Activated naive CD4-positive, alpha-beta T cell treated with anti-CD3 and anti-CD28 coated beads, Interleukin-2, amount 10 ng/mL, durations not matched to agents 7 days and 5 days (primary cell): ENCODE measurements at regions not wholly inside any gene's neighbourhood (a gene's known extent, or its start where the extent isn't known, plus 50 kb on each side); places are given as distances from the start of the nearest gene placed in this dataset.
"Not testable (repeated sequence)": the region's sequence is repeated elsewhere in the genome, so short reads cannot be mapped to it uniquely, and the experiment has no call there.

Experiments
- CTCF ChIA-PET: fragments of 350-600 bp; sonication (Branson Sonifier 250); formaldehyde crosslinking; loops from one replicate; lab custom pipeline; 2021; ENCODE audit warnings: antibody characterized with exemption; lab: Charles Lee
- DNase-seq: peaks from one replicate; pipeline ENCODE4 v3.0.0-alpha.2; 2020
- H3K27ac Mint-ChIP-seq: one replicate; pipeline ENCODE4 v1.8.0; 2021; ENCODE audit warnings: mild to moderate bottlenecking, moderate library complexity, mixed read lengths
- H3K27me3 Mint-ChIP-seq: one replicate; pipeline ENCODE4 v1.8.0; 2021; ENCODE audit warnings: mild to moderate bottlenecking, mixed read lengths
- H3K36me3 Mint-ChIP-seq: one replicate; pipeline ENCODE4 v1.8.0; 2021; ENCODE audit warnings: mixed read lengths
- H3K4me1 Mint-ChIP-seq: one replicate; pipeline ENCODE4 v1.8.0; 2021; ENCODE audit warnings: mixed read lengths
- H3K4me3 Mint-ChIP-seq: one replicate; pipeline ENCODE4 v1.8.0; 2021; ENCODE audit warnings: mild to moderate bottlenecking, moderate library complexity, mixed read lengths
- H3K9me3 Mint-ChIP-seq: one replicate; pipeline ENCODE4 v1.8.0; 2021; ENCODE audit warnings: mixed read lengths

DNA sequence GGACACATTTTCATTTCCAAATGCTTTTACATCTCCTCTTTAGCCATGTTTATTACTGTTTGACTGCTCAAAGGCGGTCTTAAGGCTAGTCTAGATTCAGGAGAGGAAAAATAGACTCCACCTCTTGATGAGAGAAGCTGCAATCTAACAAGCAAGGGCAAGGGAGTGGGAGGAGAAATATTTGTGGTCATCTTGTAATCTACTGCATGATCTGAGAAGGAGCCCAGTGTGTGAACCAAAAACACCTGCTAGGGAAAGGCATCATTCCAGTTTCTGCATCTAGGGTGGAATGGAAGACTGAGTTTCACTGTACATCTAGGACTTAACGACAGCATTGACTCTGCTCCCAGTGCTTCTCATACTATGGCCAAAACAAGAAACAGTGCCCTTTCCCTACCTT is 232.2 kb upstream of the HS3ST3A1 start:
- CTCF ChIA-PET: no interaction called here
- Mint-ChIP-seq H3K4me1 (no peaks in the 10 kb centered on the region), H3K36me3 (no peaks in the 10 kb centered on the region), H3K27me3 (no peaks in the 10 kb centered on the region), H3K4me3 (no peak overlapping the region), H3K27ac (no peak overlapping the region), H3K9me3 (no peaks in the 10 kb centered on the region)
- no peak for DNase-seq

DNA sequence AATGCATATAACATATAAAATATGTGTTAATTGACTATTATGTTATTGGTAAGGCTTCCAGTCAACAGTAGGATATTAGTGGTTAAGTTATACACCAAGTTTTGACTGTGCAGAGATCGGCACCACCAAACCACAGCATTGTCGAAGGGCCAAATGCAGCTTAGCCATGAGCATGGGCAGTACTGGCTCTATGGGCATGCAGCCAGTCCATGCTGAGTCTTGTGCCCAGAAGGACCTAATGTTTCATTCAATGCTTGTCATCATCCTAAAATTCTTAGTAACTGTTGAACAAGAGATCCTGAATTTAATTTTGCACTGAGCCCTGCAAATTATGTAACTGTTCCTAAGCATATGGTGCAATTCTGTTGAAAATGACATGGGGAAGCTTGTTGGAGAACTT is 233.4 kb upstream of the HS3ST3A1 start:
- no peak for DNase-seq
- Mint-ChIP-seq H3K4me3 (no peak overlapping the region), H3K27me3 (no peaks in the 10 kb centered on the region), H3K27ac (no peak overlapping the region), H3K36me3 (no peaks in the 10 kb centered on the region), H3K9me3 (no peaks in the 10 kb centered on the region), H3K4me1 (no peaks in the 10 kb centered on the region)
- CTCF ChIA-PET: no interaction called here

DNA sequence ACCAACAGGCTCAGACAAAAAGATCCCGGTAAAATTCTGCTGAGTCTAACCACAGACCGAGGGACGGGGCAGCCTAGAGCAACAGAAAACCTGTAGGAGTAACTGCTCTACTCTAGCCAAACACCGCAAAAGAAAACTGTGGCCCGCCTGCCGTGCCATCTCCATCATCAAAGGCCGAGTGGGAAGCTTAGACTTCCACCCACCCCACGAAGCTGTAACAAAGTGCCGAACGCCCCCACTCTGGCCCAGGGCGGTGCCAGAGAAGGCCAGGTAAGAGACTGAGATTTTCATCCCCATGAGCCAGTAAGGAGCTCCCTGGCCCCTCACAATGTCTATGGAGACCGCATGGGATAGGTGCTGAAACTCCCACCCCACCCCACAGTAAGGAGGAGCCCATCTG is 231.9 kb upstream of the COX10 start:
- Mint-ChIP-seq H3K9me3 (no peaks in the 10 kb centered on the region), H3K27ac (no peak overlapping the region), H3K4me1 (no peaks in the 10 kb centered on the region), H3K36me3 (no peaks in the 10 kb centered on the region), H3K4me3 (no peak overlapping the region), H3K27me3 (no peaks in the 10 kb centered on the region)
- CTCF ChIA-PET: no interaction called here
- DNase-seq: no peak

DNA sequence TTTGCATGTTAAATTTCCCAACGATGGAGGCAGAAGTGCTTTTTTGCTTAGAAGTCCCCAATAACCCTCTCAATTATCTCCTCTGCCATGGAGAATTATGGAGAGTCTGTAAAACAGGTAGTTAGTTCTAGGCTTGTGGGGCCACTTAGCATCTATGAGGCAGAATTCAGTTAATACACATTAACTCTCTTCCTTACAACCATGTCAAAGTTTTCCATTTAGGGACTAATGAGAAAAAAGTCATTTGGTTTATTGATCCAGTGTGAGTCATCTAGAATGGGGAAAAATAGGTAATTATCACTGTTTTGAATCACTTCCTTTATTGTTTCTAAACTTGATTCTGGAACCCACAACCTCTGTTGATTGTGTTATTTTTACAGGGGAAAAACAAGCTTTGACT is 229.1 kb upstream of the COX10 start:
- CTCF ChIA-PET: no interaction called here
- no peak overlapping the region for H3K27ac Mint-ChIP-seq
- H3K9me3 Mint-ChIP-seq: no peaks in the 10 kb centered on the region
- H3K4me1 Mint-ChIP-seq: no peaks in the 10 kb centered on the region
- H3K4me3 Mint-ChIP-seq: no peak overlapping the region
- no peaks in the 10 kb centered on the region for H3K27me3 Mint-ChIP-seq
- DNase-seq: no peak
- no peaks in the 10 kb centered on the region for H3K36me3 Mint-ChIP-seq

DNA sequence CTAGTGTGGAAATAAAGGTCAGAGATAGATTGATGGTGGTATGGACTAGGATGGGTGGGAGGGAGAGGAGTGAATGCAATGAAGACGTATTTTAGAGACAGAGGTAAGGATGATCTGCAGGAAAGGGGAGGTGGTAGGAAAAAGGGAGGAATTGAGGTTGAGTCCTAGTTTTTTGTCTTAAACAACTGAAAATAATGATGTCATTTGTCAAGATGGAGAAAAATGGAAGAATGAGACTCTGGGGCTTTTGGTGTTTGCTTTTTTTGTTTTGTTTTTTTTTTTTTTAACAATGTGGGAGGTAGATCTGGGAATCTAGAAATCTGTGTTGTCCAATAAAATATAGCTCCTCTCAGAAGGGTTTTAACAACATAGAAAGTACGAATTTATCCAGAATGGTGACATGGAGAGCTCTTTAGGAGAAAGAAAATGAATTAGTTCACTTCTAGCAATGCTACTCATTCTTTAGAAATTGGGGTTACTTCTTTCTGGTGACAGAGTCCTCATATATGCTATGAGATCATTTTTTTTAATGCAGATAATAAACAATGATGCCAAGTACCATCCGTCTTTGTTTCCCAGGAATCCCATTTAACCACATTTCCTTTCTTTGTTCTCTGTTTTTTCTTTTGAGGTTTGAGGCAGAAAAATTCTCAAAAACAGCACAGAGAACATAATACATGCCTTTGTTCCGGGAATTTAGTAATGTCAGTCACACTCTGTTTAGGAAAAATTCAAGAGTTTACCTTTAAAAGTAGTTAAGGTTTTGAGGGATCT is 225.3 kb upstream of the COX10 start:
- Mint-ChIP-seq H3K9me3 (no peaks in the 10 kb centered on the region), H3K27ac (no peak overlapping the region), H3K27me3 (no peaks in the 10 kb centered on the region), H3K36me3 (no peaks in the 10 kb centered on the region), H3K4me3 (no peak overlapping the region), H3K4me1 (no peaks in the 10 kb centered on the region)
- CTCF ChIA-PET: no interaction called here
- DNase-seq: no peak

DNA sequence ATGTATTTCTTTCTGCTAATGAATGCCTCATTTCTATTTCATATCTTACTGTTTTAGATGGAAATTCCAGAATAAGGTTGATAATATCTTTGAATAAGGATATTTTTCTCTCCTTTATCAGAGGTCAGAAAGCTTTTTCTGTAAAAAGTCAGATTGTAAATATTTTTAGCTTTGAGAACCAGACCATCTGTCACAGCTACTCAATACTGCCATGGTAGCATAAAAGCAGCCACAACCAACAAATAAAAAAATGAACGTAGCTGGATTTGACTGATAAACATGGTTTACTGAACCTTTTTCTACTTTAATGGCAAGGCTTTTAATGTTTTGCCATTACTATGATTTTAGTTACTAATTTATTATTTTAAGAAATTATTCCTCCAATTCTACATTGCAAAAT is 217.4 kb upstream of the COX10 start:
- CTCF ChIA-PET: no interaction called here
- Mint-ChIP-seq H3K27me3 (no peaks in the 10 kb centered on the region), H3K27ac (no peak overlapping the region), H3K4me3 (no peak overlapping the region), H3K4me1 (no peaks in the 10 kb centered on the region), H3K36me3 (peaks cover 3% of the 10 kb centered on the region), H3K9me3 (peaks cover 6% of the 10 kb centered on the region)
- DNase-seq: no peak

DNA sequence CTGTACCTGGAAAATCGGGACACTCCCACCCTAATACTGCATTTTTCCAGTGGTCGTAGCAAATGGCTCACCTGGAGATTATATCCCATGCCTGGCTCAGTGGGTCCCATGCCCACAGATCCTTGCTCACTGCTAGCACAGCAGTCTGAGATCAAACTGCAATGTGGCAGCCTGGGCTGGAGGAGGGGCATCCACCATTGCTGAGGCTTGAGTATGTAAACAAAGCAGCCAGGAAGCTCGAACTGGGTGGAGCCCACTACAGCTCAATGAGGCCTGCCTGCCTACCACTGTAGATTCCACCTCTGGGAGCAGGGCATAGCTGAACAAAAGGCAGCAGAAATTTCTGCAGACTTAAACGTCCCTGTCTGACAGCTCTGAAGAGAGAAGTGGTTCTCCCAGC is 213.6 kb upstream of the COX10 start:
- H3K4me3 Mint-ChIP-seq, DNase-seq: not testable (repeated sequence)
- peaks cover 18% of the 10 kb centered on the region for H3K9me3 Mint-ChIP-seq

DNA sequence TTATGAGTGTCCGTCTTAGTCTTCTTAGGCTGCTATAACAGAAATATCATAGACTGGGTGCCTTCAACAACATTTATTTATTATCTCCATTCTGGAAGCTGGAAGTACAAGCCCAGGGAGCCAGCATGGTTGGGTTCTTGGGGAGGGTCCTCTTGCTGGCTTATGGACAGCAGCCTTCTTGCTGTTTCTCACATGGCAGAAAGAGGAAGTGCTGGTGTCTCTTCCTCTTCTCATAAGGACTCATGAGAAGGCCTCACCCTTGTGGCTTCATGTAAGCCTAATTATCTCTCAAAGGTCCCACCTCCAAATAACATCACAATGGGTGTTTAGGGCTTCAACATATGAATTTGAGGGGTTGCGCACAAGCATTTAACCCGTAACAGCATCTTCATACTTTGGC is 207.0 kb upstream of the COX10 start:
- H3K4me3 Mint-ChIP-seq: no peak overlapping the region
- peaks cover 14% of the 10 kb centered on the region for H3K9me3 Mint-ChIP-seq
- CTCF ChIA-PET: no interaction called here
- DNase-seq: no peak
- H3K4me1 Mint-ChIP-seq: no peaks in the 10 kb centered on the region
- H3K27me3 Mint-ChIP-seq: no peaks in the 10 kb centered on the region
- no peaks in the 10 kb centered on the region for H3K36me3 Mint-ChIP-seq
- H3K27ac Mint-ChIP-seq: no peak overlapping the region

More for the DNA sequence above, 213.6 kb upstream of the COX10 start:
- H3K36me3 Mint-ChIP-seq, H3K27me3 Mint-ChIP-seq, H3K4me1 Mint-ChIP-seq, CTCF ChIA-PET, H3K27ac Mint-ChIP-seq: not testable (repeated sequence)

DNA sequence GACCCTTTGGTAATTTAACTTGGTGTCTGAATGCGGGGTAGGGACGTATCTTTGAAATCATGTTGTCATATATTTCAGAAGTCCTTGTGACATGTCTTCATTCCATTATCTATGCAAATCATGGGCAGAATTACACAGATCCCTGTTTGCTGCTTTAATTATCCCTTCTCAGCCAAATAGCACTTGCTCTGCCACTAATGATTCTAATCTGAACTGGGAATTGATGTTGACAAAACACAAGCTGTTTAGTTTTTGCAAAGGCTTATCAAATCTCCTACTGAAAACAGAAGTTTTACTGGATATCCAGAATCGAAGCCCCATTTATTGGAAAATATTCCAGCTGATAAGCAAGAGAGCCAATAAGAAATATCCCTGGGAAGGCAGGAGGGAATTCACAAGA is 205.9 kb upstream of the COX10 start:
- CTCF ChIA-PET: no interaction called here
- DNase-seq: no peak
- H3K4me1 Mint-ChIP-seq: no peaks in the 10 kb centered on the region
- H3K27ac Mint-ChIP-seq: no peak overlapping the region
- no peaks in the 10 kb centered on the region for H3K27me3 Mint-ChIP-seq
- no peaks in the 10 kb centered on the region for H3K36me3 Mint-ChIP-seq
- no peak overlapping the region for H3K4me3 Mint-ChIP-seq
- peaks cover 5% of the 10 kb centered on the region for H3K9me3 Mint-ChIP-seq

DNA sequence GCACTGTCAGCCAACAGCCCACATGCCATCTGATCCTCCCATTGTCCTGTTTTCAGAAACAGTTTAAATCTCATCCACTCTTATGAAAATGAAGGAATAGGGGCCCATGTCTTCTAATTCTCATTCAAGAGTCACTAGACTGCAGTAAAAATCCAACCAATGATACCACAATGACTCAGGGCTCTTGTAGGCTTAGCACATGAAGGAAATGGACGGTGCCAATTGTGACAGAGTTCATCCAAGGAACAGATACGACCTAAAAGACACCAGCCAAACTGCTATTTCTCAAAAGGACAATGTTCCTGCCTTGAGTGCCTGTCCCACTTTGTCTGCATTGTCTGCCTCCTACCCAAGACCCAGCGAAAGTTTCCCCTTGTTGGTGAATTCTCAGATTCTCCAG is 204.8 kb upstream of the COX10 start:
- Mint-ChIP-seq H3K27me3 (no peaks in the 10 kb centered on the region), H3K4me3 (no peak overlapping the region), H3K4me1 (no peaks in the 10 kb centered on the region), H3K36me3 (no peaks in the 10 kb centered on the region), H3K9me3 (peaks cover 4% of the 10 kb centered on the region), H3K27ac (no peak overlapping the region)
- no peak for DNase-seq
- CTCF ChIA-PET: no interaction called here

DNA sequence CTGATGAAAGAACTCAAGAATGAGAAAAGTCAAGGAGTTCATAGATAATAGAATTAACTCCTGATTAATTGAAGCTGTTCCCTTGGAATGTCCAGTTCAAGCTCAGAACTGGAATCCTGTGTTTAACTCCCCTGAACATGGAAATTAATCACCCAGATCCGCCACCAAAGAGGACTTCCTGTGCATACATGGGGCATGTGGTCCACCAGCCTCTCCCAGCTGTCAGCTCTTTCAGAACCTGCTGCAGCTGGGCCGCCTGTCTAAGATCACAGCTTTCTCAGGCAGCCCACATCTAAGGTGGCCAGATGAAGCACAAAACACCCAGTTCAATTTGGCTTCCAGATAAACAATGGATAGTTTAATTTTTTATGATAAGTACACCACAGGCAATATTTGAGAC is 203.7 kb upstream of the COX10 start:
- DNase-seq: no peak
- Mint-ChIP-seq H3K4me3 (no peak overlapping the region), H3K27ac (no peak overlapping the region), H3K36me3 (no peaks in the 10 kb centered on the region), H3K4me1 (no peaks in the 10 kb centered on the region), H3K9me3 (peaks cover 4% of the 10 kb centered on the region), H3K27me3 (no peaks in the 10 kb centered on the region)
- CTCF ChIA-PET: no interaction called here

DNA sequence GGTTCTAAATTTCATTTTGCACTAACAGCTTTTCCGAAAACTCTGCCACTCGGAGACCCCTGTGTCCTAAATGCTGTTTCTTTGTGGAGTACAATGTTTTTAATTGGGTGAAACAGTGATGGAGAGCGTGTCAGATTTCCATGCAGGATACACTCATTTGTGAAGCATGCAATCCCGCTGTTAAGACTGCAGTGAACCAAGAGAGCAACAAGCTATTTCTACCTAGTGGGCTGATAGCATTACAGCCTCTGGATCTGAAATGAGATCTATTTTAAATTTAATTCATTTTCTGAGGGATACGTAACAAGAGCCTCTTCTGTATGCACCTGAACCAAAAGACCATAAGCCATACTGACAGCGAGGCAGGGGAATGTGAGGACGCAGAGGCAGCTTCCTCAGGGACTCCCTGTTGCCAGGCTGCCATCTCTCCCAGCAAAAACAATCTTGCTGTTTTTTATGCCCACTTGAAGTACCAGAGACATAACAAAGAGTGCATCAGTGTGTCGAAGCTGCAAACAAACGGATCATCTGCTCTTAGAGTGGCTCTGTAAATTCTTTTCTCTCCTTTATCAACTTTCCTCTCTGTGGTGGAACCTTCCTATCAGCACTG is 199.9 kb upstream of the COX10 start:
- no peak overlapping the region for H3K27ac Mint-ChIP-seq
- no peak overlapping the region for H3K4me3 Mint-ChIP-seq
- no peak for DNase-seq
- CTCF ChIA-PET: no interaction called here
- H3K36me3 Mint-ChIP-seq: no peaks in the 10 kb centered on the region
- no peaks in the 10 kb centered on the region for H3K4me1 Mint-ChIP-seq
- no peaks in the 10 kb centered on the region for H3K9me3 Mint-ChIP-seq
- H3K27me3 Mint-ChIP-seq: no peaks in the 10 kb centered on the region

DNA sequence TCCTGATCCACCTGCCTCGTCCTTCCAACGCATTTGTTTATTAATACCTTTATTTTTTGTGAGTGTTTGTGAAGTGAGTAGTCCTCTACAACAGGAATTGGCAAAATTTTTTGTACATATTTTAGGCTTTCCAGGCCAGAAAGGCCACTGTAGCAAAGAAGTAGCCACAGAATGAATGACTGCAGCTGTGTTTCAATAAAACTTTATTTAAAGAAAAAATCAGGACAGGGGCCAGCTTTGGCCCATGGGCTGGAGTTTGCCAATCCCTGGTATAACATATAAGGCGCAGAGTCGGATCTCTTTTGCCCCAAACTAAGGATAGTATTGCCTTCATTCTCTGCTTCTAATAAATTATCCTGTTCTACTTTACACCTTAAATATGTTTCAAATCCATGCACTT is 198.0 kb upstream of the COX10 start:
- CTCF ChIA-PET: no interaction called here
- no peak overlapping the region for H3K27ac Mint-ChIP-seq

DNA sequence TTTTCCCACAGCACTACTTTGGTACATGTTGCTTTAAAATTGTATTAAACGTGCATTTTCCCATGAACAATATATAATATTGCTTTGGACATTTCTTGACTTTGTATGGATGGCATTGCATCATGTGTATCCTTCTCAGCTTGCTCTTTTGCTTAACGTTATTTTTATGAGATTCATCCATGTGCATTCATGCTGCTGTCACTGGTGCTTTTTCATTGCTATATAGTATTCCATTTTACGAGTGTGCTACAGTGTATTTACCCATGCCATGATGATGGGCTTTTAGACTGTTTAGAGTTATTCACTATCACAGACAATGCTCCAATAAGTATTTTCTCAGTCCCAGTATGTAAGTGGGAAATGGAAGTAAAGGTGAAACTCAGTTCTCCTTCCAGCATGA is 195.2 kb upstream of the COX10 start:
- Mint-ChIP-seq H3K27me3 (no peaks in the 10 kb centered on the region), H3K4me1 (no peaks in the 10 kb centered on the region), H3K9me3 (no peaks in the 10 kb centered on the region), H3K27ac (no peak overlapping the region), H3K4me3 (no peak overlapping the region), H3K36me3 (peaks cover 1% of the 10 kb centered on the region)
- no peak for DNase-seq
- CTCF ChIA-PET: no interaction called here

More for the DNA sequence above, 198.0 kb upstream of the COX10 start:
- H3K36me3 Mint-ChIP-seq: no peaks in the 10 kb centered on the region
- no peak for DNase-seq
- H3K4me3 Mint-ChIP-seq: no peak overlapping the region
- no peaks in the 10 kb centered on the region for H3K4me1 Mint-ChIP-seq
- no peaks in the 10 kb centered on the region for H3K9me3 Mint-ChIP-seq
- no peaks in the 10 kb centered on the region for H3K27me3 Mint-ChIP-seq

DNA sequence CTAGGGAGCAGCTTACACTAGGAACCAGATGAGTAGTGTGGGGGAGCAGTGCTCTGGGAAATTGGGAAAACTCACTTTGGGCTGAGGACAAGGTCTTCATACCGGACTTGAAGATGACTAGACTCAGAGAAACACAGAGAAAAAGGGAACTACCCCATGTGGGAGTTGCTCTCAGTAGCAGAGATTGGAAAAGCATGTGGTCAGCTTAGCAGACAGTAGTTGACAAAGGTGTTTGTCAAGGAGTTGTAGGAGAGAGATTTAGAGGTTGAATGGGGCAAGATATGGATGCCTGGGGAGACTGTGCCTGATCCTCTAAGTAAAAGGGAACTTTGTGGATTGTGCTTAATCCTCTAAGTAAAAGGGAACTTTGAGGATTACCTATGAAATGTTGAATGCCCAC is 194.5 kb upstream of the COX10 start:
- no peaks in the 10 kb centered on the region for H3K4me1 Mint-ChIP-seq
- DNase-seq: no peak

More for the DNA sequence above, 194.5 kb upstream of the COX10 start:
- no peaks in the 10 kb centered on the region for H3K27me3 Mint-ChIP-seq
- H3K4me3 Mint-ChIP-seq: no peak overlapping the region
- CTCF ChIA-PET: no interaction called here
- no peak overlapping the region for H3K27ac Mint-ChIP-seq
- no peaks in the 10 kb centered on the region for H3K9me3 Mint-ChIP-seq
- peaks cover 1% of the 10 kb centered on the region for H3K36me3 Mint-ChIP-seq
